SIG-M5 treated with dmso at 0.1 percent for 504 hours (cell line): ENCODE measurements at regions not wholly inside any gene's neighbourhood (a gene's known extent, or its start where the extent isn't known, plus 50 kb on each side); places are given as distances from the start of the nearest gene placed in this dataset.
"Not testable (repeated sequence)": the region's sequence is repeated elsewhere in the genome, so short reads cannot be mapped to it uniquely, and the experiment has no call there.

Source experiments
- DNase-seq: peaks from one replicate; lab custom pipeline; 2025; ENCODE audit not compliant: unreplicated experiment; lab: John Stamatoyannopoulos, UW

GRCh38 chr10:108620821-108621534, 1302.3 kb downstream of the XPNPEP1 start:
- DNase-seq = no peak

GRCh38 chr10:108616559-108617285, 1306.6 kb downstream of the XPNPEP1 start:
- DNase-seq = no peak

- DNase-seq = no peak
These were observed 1307.6 kb downstream of the XPNPEP1 start for GRCh38 chr10:108615576-108616320.

GRCh38 chr10:108612485-108612884, 1310.8 kb downstream of the XPNPEP1 start:
- DNase-seq = no peak

GRCh38 chr10:108608860-108609259, 1314.5 kb downstream of the XPNPEP1 start:
- DNase-seq = no peak

DNA sequence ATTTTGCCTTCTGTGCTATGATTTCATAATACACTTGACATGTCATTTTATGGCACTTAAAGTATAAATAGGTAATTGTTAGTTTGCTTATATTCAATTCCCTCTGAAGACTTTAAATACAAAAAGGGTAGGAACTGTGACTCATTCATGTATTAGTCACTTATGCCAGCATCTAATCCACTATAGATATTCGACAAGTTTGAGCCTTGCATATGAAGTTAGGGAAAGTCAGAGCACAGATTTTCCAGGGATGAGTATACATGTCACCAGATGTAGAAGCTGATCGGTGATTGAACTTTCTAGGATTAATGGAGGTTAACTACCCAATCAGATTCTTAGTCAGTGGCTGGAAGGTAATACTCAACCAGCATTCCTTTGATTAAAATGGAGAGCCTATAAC, 1321.5 kb downstream of the XPNPEP1 start:
- no peak for DNase-seq

GRCh38 chr10:108600511-108600910, 1322.8 kb downstream of the XPNPEP1 start:
- DNase-seq = not testable (repeated sequence)

DNA sequence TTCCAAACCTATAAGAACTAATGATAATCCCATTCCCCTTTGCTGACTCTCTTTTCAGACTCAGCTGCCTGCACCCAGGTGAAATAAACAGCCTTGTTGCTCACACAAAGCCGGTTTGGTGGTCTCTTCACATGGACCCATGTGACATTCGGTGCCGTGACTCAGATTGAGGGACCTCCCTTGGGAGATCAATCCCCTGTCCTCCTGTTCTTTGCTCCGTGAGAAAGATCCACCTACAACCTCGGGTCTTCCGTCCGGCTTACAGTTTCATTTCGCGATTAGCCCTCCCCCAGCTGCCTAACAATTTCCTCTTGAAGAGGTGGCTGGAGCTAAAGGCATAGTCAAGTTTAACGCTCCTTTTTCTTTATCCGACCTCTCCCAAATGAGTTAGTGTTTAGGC, 1324.0 kb downstream of the XPNPEP1 start:
- not testable (repeated sequence) for DNase-seq

GRCh38 chr10:108598831-108599230, 1324.5 kb downstream of the XPNPEP1 start:
- DNase-seq = peak; percentile 2

- DNase-seq = no peak
These were observed 1325.0 kb downstream of the XPNPEP1 start for GRCh38 chr10:108598320-108598695.

- no peak for DNase-seq
These were observed 1325.5 kb downstream of the XPNPEP1 start for GRCh38 chr10:108597657-108598319.

DNA sequence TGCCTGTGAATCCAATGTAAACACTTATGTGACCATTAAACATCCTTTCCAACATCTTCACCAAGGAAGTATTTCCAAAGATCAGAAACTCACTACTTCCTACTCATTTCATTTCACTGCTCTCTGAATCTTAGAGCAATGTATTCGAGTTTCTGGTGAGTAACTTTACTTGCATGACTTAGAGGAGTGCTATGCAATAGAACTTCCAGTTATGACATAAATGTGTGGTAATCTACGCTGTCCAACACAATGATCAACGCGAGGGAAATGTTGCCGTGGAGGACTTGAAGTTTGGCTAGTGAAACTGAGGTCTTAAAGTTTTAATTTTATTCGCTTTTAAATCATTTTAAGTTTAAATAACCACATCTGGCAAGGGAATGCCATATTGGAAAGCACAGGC, 1326.3 kb downstream of the XPNPEP1 start:
- no peak for DNase-seq

DNA sequence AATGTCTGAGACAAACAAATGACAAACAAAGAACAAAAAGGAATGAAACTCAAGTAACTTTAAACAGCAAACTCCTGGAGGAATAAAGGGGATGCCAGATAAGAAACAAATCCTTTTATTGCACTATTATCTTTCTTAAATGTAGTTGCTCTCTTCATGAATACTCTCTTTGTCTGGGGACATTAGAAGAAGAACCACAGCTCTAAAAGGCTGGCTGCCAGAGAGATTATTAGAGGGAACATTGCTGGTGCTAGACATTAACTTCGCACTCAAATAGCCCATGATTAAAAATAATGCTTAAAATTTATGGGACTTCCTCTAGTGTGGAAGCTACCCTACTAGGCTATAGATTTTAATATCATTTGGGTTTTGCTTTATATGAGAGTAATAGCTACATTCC, 1330.4 kb downstream of the XPNPEP1 start:
- DNase-seq = no peak

DNA sequence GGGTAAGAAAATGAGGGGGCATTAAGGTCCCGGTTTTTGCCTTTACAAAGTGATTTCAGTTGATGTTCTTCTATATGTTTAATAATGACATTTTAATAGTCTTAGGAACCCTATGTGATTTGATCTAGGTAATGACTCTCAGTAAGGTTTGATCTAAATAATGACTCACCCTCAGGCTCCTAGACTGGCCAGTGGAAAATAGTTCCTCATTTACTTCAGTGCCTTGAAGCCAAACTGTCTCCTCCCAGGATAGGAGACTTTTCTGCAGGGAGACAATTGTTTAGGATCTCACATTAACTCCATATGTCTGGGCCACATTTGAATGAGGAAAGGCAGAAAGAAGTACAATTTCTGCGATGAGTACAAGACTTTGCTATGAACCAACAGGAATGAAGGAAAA, 1331.9 kb downstream of the XPNPEP1 start:
- DNase-seq = no peak

- DNase-seq = no peak
These were observed 1336.9 kb downstream of the XPNPEP1 start for GRCh38 chr10:108586424-108586823.

GRCh38 chr10:108583877-108584276, 1339.4 kb downstream of the XPNPEP1 start:
- DNase-seq = no peak

DNA sequence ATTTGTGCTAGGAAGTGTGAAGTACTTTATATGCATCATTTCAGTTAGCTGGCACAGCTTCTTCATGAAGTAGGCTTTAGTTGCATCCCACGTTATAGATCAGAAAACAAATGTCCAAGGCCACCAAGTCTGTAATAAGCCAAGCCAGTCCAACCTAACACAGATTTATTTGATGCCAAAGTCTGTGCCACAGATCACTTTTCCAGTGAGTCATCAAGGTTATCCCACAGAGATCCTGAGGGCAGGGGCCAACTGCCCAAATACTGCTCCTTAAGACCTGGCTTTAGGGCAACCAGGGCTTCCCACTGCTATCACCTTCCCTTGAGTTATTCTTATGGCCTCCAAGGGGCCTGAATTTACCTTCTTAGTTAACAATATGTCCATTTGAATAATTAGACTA, 1340.4 kb downstream of the XPNPEP1 start:
- no peak for DNase-seq

GRCh38 chr10:108582387-108582786, 1340.9 kb downstream of the XPNPEP1 start:
- DNase-seq = no peak

- no peak for DNase-seq
These were observed 1345.1 kb downstream of the XPNPEP1 start for GRCh38 chr10:108578258-108578657.

DNA sequence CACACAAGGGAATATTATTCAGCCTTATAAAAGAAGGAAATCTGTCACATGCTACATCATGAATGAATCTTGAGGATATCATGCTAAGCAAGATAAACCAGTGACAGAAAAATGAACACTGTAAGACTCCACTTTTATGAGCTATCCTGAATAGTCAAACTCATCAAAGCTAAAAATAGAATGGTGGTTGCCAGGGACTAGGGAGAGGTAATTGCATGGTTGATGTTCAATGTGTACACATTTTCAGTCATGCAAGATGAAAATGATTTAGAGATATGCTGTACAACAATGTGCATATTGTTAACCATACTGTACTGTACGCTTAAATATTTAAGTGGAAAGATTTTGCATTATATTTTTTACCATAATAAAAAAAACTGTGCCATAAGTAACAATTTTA, 1349.1 kb downstream of the XPNPEP1 start:
- DNase-seq = no peak

GRCh38 chr10:108568824-108569223, 1354.5 kb downstream of the XPNPEP1 start:
- no peak for DNase-seq
